GM18870 (cell line): ENCODE measurements at regions not wholly inside any gene's neighbourhood (a gene's known extent, or its start where the extent isn't known, plus 50 kb on each side); places are given as distances from the start of the nearest gene placed in this dataset.
"Not testable (repeated sequence)": the region's sequence is repeated elsewhere in the genome, so short reads cannot be mapped to it uniquely, and the experiment has no call there.

Source experiments
- ATAC-seq: cut with Tn5 transposase; IDR thresholded peaks from one replicate; pipeline ENCODE4 v1.9.1; 2021; ENCODE audit warnings: moderate library complexity; ENCODE audit not compliant: unreplicated experiment

DNA sequence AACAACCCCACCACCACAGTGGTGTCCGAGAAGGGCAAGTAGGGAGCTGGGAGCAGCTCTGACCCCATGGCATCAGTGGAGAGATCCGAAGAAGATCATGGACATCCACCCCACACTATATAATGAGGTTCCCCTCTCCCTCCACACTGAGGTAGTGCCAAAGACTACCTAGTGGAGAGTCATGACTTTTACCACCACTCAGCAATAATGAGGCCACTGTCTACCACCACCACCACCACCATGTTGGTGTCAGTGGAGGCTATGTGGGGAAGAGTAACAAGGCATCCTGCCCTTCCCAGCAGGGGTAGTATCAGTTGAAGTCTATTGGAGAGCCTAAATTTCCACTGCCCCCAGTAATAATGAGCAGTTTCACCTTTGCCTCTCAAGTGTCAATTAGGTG, 321.7 kb upstream of the ZC3H15 start:
- no peak for ATAC-seq

DNA sequence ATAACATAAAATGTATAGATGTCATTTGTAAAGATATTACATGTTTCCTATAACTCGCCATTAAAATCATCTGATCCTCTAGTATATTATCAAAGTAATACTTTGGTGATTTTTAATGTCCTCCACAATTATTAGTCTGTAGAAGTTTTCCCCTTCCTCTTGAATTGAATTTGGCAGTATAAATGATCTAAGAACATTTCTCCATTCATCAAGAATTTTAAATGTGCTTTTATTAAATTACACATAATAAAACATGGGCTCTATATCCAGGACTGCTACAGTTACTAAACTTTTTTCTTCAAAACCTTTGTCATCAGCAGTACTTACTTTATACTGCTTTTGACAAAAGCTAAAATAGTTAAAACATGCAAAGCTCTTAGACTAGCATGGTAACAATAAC, 315.4 kb upstream of the ZC3H15 start:
- ATAC-seq = no peak

DNA sequence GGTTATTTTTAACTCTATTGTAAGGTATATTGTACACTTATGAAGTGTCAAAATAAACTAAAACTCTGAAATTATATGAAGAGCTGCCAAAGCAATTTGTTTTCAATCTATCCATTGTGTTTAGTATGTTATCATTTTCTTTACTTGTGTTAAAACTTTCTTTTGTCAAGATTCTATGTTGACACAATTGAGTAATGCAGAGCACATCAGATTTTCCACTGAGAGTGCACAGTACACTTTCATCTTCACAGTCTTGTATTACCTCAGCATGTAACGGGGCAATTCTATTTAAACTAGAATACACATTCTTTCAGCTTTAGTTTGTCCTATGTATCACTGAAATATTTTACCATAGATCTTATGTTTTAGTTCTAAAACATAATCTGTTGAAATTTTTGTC, 304.4 kb upstream of the ZC3H15 start:
- ATAC-seq = no peak

DNA sequence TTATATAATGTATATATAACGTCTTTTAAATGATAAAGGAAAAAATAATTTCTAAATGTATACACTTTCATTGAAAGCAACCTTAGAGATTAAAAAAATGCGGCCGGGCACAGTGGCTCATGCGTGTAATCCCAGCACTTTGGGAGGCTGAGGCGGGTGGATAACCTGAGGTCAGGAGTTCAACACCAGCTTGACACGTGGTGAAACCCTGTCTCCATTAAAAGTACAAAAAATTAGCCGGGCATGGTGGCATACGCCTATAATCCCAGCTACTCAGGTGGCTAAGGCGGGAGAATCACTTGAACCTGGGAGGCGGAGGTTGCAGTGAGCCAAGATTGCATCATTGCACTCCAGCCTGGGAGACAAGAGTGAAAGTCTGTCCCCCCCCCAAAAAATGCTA, 303.7 kb upstream of the ZC3H15 start:
- not testable (repeated sequence) for ATAC-seq

DNA sequence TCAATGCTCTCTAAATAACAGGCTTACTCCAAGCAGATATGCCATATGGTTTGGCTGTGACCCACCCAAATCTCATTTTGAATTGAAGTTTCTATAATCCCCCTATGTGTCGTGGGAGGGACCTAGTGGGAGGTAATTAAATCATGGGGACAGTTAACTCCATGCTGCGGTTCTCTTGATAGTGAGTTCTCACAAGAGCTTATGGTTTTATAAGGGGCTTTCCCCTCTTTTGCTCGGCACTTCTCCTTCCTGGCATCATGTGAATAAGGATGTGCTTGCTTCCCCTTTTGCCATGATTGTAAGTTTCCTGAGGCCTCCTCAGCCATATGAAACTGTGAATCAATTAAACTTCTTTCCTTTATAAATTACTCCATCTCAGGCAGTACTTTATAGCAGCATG, 302.7 kb upstream of the ZC3H15 start:
- no peak for ATAC-seq

DNA sequence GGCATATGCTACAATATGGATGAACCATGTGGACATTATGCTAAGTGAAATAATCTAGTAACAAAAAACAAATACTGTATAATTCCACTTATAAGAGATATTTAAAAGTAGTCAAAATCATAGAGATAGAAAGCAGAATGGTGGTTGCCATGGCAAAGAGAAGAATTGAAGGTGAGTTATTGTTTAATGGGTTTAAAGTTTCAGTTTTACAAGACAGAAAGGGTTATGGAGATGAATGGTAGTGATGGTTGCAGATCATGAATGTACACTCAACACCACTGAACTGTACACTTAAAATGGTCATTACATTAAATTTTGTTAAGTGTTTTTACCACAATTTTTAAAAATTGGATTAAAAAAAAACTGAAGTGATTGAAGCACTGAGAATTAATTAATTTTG, 298.2 kb upstream of the ZC3H15 start:
- peak; percentile 50 for ATAC-seq

DNA sequence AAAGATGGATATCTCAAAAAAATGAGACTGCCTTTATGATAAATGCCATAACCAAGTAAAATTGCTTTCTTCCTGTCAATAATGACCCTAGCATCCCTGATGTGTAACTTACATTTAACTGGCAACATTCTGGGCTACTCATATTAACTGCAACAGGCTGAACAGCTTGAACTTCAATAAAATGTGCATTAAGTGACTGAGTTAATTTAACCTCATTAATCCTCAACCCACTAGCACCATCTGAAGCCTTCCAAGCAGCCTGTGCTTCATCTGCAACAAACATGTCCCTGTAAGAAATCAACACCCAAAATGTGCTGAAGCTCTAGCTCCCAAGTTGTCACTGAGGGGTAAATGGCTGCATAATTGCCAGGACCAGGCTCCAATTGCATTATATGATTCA, 296.2 kb upstream of the ZC3H15 start:
- ATAC-seq = no peak

DNA sequence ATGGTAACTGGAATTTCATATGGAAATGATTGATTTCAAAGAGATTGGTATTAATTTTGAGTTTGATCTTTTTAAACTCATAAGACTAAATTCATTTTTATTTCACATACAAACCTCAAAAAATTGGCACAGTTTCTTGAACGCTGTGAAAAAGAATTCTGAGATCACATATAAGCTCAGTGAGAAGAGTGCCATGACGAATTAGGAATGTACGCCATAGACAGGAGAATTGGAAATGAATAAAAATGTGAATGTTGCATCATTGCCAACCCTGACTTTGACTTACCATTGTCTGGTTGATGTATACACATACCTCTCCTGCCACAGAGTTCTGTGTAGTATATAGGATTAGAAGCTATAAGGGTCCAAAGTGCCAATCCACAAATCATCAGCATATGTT, 290.4 kb upstream of the ZC3H15 start:
- ATAC-seq = no peak

DNA sequence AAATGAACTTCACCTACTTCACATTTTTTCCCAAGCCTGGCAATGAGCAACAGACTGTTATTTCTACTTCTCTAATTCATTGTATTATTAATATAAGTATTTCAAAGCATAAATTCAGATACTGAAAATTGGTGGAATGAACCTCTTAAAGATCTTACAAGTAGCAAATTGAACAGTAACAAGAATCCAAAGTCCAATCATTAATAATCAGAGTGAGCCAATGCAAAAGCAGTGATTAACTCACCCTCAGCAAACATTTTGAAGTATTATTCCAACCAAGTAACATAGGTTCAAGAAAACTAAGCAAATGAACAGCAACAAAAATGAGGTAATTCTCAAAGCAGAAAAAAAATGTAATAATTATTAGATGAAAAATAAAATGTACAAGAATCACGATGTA, 288.1 kb upstream of the ZC3H15 start:
- no peak for ATAC-seq

DNA sequence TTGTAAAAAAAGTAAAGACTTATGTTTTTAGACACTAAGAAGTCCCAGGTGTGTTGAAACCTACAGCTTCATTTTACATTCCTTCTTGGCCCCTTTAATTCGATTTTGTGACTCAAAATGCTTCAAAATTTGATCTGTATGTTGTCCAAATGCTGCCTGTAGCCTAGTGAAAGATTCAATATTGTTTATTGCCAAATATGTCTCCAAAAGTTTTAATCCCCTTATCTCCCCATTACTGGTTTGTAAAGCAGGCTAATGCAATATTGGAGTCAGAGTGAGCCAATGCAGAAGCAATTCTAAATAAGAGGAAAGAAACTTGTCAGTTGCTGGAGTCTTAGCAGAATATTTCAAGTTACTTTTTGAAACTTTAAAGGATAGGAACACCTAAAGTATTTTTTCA, 287.0 kb upstream of the ZC3H15 start:
- ATAC-seq = no peak

DNA sequence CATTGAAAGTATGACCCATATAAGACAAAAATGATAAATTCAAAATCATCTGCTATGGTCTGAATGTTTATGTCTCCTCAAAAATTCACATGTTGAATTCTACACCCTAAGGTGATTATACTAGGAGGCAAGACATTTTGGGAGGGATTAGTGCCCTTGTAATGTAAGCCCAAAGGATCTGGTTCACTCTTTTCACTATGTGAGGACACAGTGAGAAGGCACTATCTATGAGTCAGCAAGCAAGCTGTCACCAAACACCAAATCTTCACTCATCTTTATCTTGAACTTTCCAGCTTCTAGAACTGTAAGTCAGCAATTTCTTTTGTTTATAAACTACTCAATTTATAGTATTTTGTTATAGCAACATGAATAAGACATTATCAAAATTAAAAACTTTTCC, 284.7 kb upstream of the ZC3H15 start:
- no peak for ATAC-seq

DNA sequence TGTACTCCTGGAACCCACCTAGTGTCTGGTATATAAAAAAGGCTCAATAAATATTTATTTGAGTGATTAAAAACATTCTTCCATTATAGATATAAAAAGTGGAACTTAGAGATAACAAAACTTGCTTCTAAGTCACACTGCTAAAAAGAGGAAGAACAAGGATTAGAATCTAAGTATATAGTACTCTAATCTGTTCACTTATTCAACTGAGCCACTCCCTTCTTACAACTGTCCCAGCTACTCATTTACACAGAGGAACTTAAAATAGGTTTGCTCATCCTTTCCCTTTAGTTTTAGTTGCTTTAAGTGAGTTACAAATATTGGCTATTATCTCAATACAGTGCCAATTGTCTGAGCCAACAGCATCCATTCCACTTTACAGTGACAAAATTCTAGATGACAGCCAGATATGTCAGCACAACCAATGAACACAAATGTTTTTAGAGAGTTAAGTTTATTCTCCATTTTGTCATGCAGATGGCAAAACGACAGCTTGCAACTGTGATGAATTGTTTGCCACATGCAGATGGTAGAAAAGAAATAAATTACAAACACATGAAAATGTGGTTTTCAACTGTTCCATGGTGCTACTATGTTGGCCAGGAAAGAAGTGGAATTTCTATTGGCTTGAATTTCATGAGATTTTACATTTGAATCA, 280.7 kb upstream of the ZC3H15 start:
- no peak for ATAC-seq

DNA sequence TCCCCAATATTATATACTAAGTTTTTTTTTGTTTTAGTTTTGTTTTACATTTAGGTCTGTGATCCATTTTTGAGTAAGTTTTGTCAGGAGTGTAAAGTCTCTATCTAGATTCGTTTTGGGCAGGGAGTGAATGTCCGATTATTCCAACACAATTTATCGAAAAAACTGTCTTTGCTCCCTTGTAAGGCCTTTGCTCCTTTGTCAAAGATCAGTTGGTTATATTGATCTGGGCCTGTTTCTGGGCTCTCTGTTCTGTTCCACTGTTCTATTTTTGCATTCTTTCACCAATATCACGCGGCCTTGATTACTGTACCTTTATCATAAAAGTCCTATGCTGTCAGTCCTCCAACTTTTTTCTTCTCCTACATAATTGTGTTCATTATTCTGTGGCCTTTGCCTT, 276.5 kb upstream of the ZC3H15 start:
- no peak for ATAC-seq

DNA sequence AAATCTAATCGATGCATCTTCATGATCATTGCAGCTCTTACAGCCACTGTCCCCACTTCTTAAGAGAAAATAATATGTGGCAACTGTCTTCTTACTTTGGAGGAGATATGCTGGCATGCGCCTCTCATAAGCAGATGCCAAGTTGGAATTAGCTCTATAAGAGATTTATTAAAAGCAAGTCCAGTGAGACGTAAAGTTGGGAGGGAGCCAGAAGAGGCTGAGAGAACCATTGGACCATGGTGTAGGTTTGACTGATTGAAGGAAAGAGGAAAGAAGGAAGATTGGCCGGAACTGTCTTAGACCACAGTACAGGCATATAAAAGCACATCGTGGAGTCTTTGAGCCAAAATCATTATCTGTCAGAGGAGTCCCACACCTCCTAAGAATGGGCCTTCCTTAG, 265.7 kb upstream of the ZC3H15 start:
- no peak for ATAC-seq

DNA sequence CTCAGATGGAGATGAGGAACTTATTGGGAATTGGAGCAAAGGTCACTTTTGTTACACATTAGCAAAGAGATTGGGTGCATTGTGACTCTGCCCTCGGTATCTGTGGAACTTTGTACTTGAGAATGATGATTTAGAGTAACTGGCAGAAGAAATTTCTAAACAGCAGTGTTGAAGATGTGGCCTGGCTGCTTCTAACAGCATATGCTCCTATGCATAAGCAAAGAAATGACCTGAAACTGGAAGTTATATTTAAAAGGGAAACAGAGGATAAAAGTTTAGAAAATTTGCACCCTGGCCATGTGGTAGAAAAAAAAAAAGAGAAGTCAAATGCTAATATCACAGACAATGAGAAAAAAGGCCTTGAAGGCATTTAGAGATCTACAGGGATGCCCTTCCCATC, 256.8 kb upstream of the ZC3H15 start:
- ATAC-seq = no peak

DNA sequence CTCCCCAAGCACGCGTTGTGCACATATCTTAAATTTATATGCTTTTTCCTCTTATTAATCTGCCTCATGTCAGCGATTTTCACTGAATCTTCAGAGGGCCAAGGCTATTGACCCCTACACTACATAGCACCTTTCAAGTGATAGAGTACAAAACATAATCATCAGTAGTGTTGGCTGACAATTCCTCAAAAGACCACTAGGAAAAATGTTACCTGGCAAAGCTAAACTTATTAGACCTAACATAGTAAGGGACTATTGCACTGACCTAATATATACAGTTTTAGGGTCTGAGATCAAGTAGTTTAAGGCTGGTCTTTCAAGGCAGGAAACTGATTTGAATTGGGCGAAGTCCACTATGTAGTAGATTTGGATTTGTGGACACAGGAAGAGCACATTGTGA, 244.2 kb upstream of the ZC3H15 start:
- ATAC-seq = no peak

DNA sequence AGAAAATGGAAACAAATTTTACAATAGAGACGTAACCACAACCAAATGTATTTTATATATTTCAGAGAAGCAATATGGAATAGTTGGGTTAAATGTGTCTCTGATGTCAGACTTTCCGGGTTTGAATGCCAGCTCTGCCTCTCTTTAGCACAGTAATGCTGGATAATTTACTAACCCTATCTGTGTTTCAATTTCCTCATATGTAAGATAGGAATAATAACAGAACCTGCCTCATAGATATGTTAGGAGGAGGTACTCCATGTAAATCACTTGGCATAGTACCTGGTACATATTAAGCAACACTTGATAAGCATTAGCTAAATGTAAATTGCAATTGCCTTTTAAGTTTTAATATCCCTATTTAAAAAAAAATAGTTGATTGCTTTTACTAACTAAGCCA, 231.3 kb upstream of the ZC3H15 start:
- no peak for ATAC-seq

DNA sequence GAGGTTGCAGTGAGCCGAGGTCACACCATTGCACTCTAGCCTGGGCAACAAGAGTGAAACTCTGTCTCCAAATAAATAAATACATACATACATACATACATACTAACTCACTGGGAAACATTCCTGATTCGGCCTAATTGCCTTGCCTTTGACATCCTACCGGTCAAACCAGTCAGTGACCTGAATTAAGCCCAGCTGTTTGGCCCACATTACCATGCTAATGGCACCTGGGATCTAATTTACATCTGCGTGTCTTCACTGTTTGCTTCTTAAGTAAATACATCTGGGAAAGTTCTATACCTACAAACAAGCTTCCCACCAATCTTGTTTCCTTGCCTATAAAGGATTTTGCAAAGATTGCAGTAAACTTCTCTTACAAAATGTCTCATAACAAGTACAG, 230.2 kb upstream of the ZC3H15 start:
- no peak for ATAC-seq

DNA sequence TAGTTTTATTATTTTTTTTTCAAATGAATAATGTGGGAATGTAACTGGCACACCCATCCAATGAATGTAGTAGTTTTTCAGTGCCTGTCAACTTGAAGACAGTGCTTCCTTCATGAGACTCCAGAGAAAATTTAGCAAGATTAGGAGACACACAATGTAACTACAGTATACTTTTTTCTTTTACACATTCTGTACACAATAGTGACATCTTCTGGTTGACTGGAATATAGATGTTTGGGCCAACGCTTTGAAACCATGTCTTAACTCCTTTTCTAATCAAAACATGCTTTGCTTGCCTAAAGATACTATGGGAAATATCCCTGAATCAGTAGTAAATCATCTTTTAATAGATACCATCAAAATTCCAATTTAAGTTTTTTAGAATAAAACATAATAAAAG, 229.5 kb upstream of the ZC3H15 start:
- ATAC-seq = peak; percentile 82

DNA sequence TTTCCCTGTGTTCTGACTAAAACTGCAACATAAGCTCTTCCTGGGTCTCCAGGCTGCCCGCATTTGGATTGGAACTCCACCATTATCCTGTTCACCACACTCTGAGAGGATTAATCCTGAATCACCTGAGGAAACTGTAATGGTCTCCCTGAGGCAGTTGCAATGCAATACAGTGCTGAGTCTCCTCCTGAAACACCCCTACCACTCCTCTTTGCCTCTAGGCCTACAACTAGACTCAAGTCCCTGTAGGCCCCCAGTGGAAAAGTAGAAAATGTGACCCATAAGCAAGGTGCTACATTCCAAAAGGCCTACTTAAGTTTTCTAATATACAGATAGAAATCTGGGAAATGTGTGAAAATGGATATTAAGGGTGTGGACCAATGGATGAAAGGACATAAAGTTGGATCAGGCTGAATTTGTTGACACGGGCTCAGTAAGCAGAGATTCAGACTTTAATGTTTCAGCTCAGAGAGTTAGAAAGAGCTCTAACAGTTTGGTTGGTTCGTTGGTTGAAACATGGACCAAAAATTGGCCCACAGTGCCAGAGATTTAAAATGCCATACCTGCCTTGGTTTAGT, 222.3 kb upstream of the ZC3H15 start:
- no peak for ATAC-seq

DNA sequence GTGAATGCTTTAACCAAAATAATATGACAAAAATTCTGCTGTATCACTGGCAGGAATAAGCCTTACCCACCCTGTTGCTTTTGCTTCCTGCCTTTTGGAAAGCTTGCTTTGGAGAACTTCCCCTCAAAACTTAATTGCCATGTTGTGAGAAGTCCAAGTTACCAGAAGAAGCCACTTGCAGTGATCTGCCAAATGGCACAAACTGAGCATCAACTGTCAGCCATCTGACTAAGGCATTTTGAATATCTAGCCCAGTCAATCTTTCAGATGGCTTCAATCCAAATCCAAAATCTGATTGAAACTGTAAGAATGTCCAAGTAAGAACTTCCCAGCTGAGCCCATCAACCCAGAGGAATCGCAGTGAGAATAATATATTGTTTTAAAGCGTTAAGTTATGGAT, 216.5 kb upstream of the ZC3H15 start:
- ATAC-seq = no peak

DNA sequence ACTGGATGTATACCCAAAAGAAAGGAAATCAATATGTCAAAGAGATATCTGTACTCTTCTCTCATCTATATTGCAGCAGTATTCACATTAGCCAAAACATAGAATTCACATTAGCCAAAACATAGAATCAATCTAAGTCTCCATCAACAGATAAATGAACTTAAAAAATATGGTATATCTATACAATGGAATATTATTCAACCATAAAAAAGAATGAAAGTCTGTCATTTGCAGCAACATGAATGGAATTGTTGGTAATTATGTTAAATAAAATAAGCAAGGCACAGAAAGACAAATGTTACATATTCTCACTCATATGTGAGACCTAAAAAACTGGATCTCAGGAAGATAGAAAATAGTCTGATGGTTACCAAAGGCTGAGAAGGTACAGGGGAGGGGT, 212.1 kb upstream of the ZC3H15 start:
- ATAC-seq = no peak

DNA sequence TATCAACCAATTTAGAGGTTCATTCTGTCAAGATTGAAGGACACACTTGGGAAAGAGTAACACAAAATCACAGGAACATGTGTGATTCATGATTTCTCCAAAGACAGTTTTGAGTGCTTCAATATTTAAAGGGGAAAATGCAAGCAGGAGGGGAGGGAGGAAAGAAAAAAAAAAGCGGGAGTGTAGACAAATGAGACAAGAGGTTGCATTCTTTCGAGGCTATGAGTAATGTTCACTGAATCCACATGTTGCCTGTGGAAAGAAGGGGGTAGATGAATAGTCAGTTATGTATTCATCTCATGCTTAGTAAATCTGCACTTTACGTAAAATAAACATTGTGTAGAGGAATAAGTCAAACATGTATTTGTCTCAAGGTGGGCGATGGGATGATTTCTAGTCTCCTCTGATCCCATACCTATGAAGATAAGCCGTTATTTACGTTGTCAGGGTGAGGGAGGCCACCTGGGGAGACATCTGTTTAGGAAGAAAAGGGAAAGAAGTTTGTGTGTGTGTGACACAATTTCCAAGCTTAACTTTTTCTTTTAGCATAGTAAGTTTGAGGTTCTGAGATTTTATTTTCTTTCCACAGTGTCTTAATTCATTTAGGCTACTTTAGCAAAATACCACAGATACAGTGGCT, 211.0 kb upstream of the ZC3H15 start:
- no peak for ATAC-seq
